Vagina (tissue), 2 donors: ENCODE measurements at regions not wholly inside any gene's neighbourhood (a gene's known extent, or its start where the extent isn't known, plus 50 kb on each side); places are given as distances from the start of the nearest gene placed in this dataset.

Experiments used
- CTCF ChIP-seq, 3 experiments: fragments of 450-650 bp in 2 of 3; fragments of 200-600 bp in 1 of 3; sonication (generic) in 1 of 3; IDR thresholded peaks; one replicate each; pipeline ENCODE4 v1.5.1; 2017 to 2019; ENCODE audit warnings: antibody characterized with exemption in 3 of 3, mild to moderate bottlenecking in 2 of 3, moderate library complexity in 2 of 3
- POLR2A ChIP-seq, 2 donors: fragments of 450-650 bp; IDR thresholded peaks; one replicate each; pipeline ENCODE4 v1.6.1; 2017; ENCODE audit warnings: antibody characterized with exemption in 2 of 2, mild to moderate bottlenecking in 2 of 2, moderate library complexity in 2 of 2

- no peak for TF ChIP-seq CTCF (IDR thresholded peaks at IDR 0.05)
- TF ChIP-seq POLR2A (IDR thresholded peaks at IDR 0.05): no peak
Measured at GRCh38 chr1:116219651-116220434, 108.6 kb downstream of the MAB21L3 start.
